CD4-positive, alpha-beta memory T cell (primary cell): ENCODE measurements at regions not wholly inside any gene's neighbourhood (a gene's known extent, or its start where the extent isn't known, plus 50 kb on each side); places are given as distances from the start of the nearest gene placed in this dataset.

Experiments used
- CTCF ChIA-PET: fragments of 350-600 bp; sonication (Branson Sonifier 250); formaldehyde crosslinking; loops from one replicate; lab custom pipeline; 2021; ENCODE audit warnings: inconsistent platforms; ENCODE audit not compliant: partially characterized antibody; lab: Charles Lee
- POLR2A ChIA-PET: fragments of 350-600 bp; sonication (Branson Sonifier 250); formaldehyde crosslinking; loops from one replicate; lab custom pipeline; 2021; ENCODE audit not compliant: partially characterized antibody; lab: Charles Lee
- DNase-seq, 5 donors: peaks; one replicate each; pipeline versions ENCODE4 v3.0.0 to v3.0.0-alpha.2; 2020 to 2022; ENCODE audit warnings: mixed read lengths in 1 of 5
- H3K27ac ChIP-seq: one replicate; pipeline ENCODE4 v1.7.0; 2013; ENCODE audit warnings: low read depth, low read length
- H3K27me3 ChIP-seq: 2 replicates; pipeline ENCODE4 v1.7.0; 2013; ENCODE audit warnings: mild to moderate bottlenecking, low read length, moderate library complexity; ENCODE audit not compliant: insufficient read depth
- H3K36me3 ChIP-seq: 2 replicates; pipeline ENCODE4 v1.7.0; 2013; ENCODE audit warnings: mild to moderate bottlenecking, low read length, moderate library complexity; ENCODE audit not compliant: insufficient read depth
- H3K4me1 ChIP-seq: 2 replicates; pipeline ENCODE4 v1.7.0; 2013; ENCODE audit warnings: mild to moderate bottlenecking, low read length, moderate library complexity; ENCODE audit not compliant: insufficient read depth
- H3K4me3 ChIP-seq, 2 donors: one replicate each; pipeline ENCODE4 v1.7.0; 2013; ENCODE audit warnings: low read length in 2 of 2, mild to moderate bottlenecking in 1 of 2
- H3K9me3 ChIP-seq, 2 donors: one replicate each; pipeline ENCODE4 v1.7.0; 2013; ENCODE audit warnings: low read length in 2 of 2, control low read depth in 1 of 2; ENCODE audit not compliant: control insufficient read depth in 1 of 2
- H3K27ac Mint-ChIP-seq, 7 donors: one replicate each; pipeline ENCODE4 v1.8.0; 2020 to 2021; ENCODE audit warnings: mixed read lengths in 7 of 7, mild to moderate bottlenecking in 6 of 7, inconsistent platforms in 3 of 7, moderate library complexity in 3 of 7
- H3K27me3 Mint-ChIP-seq, 2 donors: one replicate each; pipeline ENCODE4 v1.8.0; 2020 to 2021; ENCODE audit warnings: mixed read lengths in 2 of 2
- H3K36me3 Mint-ChIP-seq, 2 donors: one replicate each; pipeline ENCODE4 v1.8.0; 2020 to 2021; ENCODE audit warnings: mixed read lengths in 2 of 2, inconsistent platforms in 1 of 2, mild to moderate bottlenecking in 1 of 2
- H3K4me1 Mint-ChIP-seq, 4 donors: one replicate each; pipeline ENCODE4 v1.8.0; 2020 to 2021; ENCODE audit warnings: mixed read lengths in 4 of 4, mild to moderate bottlenecking in 1 of 4
- H3K4me3 Mint-ChIP-seq, 8 donors: one replicate each; pipeline ENCODE4 v1.8.0; 2020 to 2021; ENCODE audit warnings: mixed read lengths in 8 of 8, mild to moderate bottlenecking in 7 of 8, moderate library complexity in 6 of 8, inconsistent platforms in 3 of 8
- H3K9me3 Mint-ChIP-seq, 8 donors: one replicate each; pipeline ENCODE4 v1.8.0; 2020 to 2021; ENCODE audit warnings: mixed read lengths in 8 of 8, mild to moderate bottlenecking in 5 of 8, inconsistent platforms in 3 of 8, moderate library complexity in 1 of 8
- intact Hi-C: fragments of 100-400 bp; cut with micrococcal nuclease; formaldehyde crosslinking; loops from one replicate; pipeline ENCODE4 v1.15.1; 2023

- intact Hi-C loops, result no loop called here
- no peaks in the 10 kb centered on the region for H3K4me1 Mint-ChIP-seq
- no peak overlapping the region for H3K27ac ChIP-seq
- H3K36me3 ChIP-seq, result no peaks in the 10 kb centered on the region
- no peaks in the 10 kb centered on the region for H3K9me3 ChIP-seq
- no peak overlapping the region for H3K4me3 Mint-ChIP-seq
- no peaks in the 10 kb centered on the region for H3K4me1 ChIP-seq
- no peaks in the 10 kb centered on the region for H3K36me3 Mint-ChIP-seq
- H3K4me3 ChIP-seq, result no peak overlapping the region
- CTCF ChIA-PET, result no interaction called here
- H3K27me3 ChIP-seq, result no peaks in the 10 kb centered on the region
- POLR2A ChIA-PET, result no interaction called here
- peaks cover 10 to 16% of the 10 kb centered on the region in 2 donors for H3K27me3 Mint-ChIP-seq
- no peak for DNase-seq
- peaks cover 0 to 3% (median 0%) of the 10 kb centered on the region in 8 donors for H3K9me3 Mint-ChIP-seq
- H3K27ac Mint-ChIP-seq, result no peak overlapping the region
These were observed 398.5 kb downstream of the PTPRU start for GRCh38 chr1:29634746-29635335.

DNA sequence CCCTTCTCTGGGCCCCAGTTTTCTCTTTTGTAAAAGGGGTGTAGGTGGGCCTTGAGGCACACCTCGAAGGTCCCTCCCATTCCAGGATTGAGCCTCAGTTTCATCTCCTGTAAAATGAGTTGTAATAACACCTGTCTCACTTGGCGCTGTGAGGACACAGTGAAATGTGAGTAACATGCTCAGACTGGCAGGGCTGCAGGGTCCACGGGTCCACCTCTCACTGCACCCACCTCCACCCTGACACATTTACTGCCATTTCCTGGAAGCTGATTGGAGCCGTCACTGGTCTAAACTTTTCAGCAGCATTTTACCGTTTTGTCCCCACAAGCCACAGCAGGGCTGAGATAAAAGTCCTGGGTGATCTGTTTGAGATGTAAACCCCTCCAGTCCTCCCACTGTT lies 398.0 kb downstream of the PTPRU start:
- Mint-ChIP-seq H3K27me3 (peaks cover 10 to 16% of the 10 kb centered on the region in 2 donors), H3K9me3 (peaks cover 0 to 3% (median 0%) of the 10 kb centered on the region in 8 donors), H3K36me3 (no peaks in the 10 kb centered on the region), H3K27ac (no peak overlapping the region), H3K4me1 (no peaks in the 10 kb centered on the region), H3K4me3 (no peak overlapping the region)
- Histone ChIP-seq H3K4me3 (no peak overlapping the region), H3K27ac (no peak overlapping the region), H3K36me3 (no peaks in the 10 kb centered on the region), H3K9me3 (no peaks in the 10 kb centered on the region), H3K27me3 (no peaks in the 10 kb centered on the region), H3K4me1 (no peaks in the 10 kb centered on the region)
- CTCF ChIA-PET, result no interaction called here
- no peak for DNase-seq
- POLR2A ChIA-PET, result no interaction called here
- intact Hi-C loops, result no loop called here

DNA sequence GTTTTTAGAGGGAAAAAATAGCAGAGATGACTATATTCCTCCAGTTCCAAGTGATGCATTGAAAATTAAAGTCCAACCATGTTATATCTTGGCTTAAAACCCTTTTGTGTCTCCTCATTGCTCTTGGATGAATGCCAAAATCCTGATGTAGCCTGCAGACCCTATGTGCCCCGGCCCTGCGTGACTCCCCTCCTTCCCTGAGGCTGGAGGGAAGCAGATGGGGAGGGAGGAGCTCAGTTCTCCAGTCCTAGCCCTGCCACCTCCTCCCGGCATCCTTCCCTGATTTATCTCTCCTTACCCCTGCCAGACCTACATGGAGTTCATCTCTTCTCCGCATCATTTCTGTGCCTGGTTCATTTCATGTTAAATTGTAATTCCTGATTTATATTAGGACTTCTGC lies 397.4 kb downstream of the PTPRU start:
- H3K9me3 Mint-ChIP-seq, result peaks cover 0 to 3% (median 0%) of the 10 kb centered on the region in 8 donors
- H3K27ac ChIP-seq, result no peak overlapping the region
- no peaks in the 10 kb centered on the region for H3K36me3 Mint-ChIP-seq
- intact Hi-C loops, result no loop called here
- ChIA-PET POLR2A (no interaction called here), CTCF (no interaction called here)
- no peaks in the 10 kb centered on the region for H3K9me3 ChIP-seq
- H3K4me3 Mint-ChIP-seq, result no peak overlapping the region
- H3K27me3 ChIP-seq, result no peaks in the 10 kb centered on the region
- H3K27me3 Mint-ChIP-seq, result peaks cover 10 to 16% of the 10 kb centered on the region in 2 donors
- H3K27ac Mint-ChIP-seq, result no peak overlapping the region
- no peak for DNase-seq
- no peaks in the 10 kb centered on the region for H3K4me1 Mint-ChIP-seq
- no peaks in the 10 kb centered on the region for H3K4me1 ChIP-seq
- no peak overlapping the region for H3K4me3 ChIP-seq
- no peaks in the 10 kb centered on the region for H3K36me3 ChIP-seq

GRCh38 chr1:29632806-29633615 lies 396.7 kb downstream of the PTPRU start:
- CTCF ChIA-PET, result no interaction called here
- no peaks in the 10 kb centered on the region for H3K9me3 ChIP-seq
- peaks cover 10 to 16% of the 10 kb centered on the region in 2 donors for H3K27me3 Mint-ChIP-seq
- no peaks in the 10 kb centered on the region for H3K4me1 Mint-ChIP-seq
- no peak overlapping the region for H3K27ac Mint-ChIP-seq
- intact Hi-C loops, result no loop called here
- no peaks in the 10 kb centered on the region for H3K4me1 ChIP-seq
- POLR2A ChIA-PET, result no interaction called here
- no peak for DNase-seq
- peaks cover 0 to 3% (median 0%) of the 10 kb centered on the region in 8 donors for H3K9me3 Mint-ChIP-seq
- H3K27ac ChIP-seq, result no peak overlapping the region
- no peaks in the 10 kb centered on the region for H3K27me3 ChIP-seq
- no peak overlapping the region for H3K4me3 ChIP-seq
- no peaks in the 10 kb centered on the region for H3K36me3 ChIP-seq
- no peak overlapping the region for H3K4me3 Mint-ChIP-seq
- H3K36me3 Mint-ChIP-seq, result no peaks in the 10 kb centered on the region

GRCh38 chr1:29631836-29632805 lies 395.8 kb downstream of the PTPRU start:
- ChIA-PET CTCF (no interaction called here), POLR2A (no interaction called here)
- no peaks in the 10 kb centered on the region for H3K36me3 Mint-ChIP-seq
- Histone ChIP-seq H3K4me1 (no peaks in the 10 kb centered on the region), H3K4me3 (no peak overlapping the region), H3K36me3 (no peaks in the 10 kb centered on the region), H3K9me3 (no peaks in the 10 kb centered on the region), H3K27me3 (no peaks in the 10 kb centered on the region), H3K27ac (no peak overlapping the region)
- H3K27me3 Mint-ChIP-seq, result peaks cover 10 to 13% of the 10 kb centered on the region in 2 donors
- no peak overlapping the region for H3K27ac Mint-ChIP-seq
- intact Hi-C loops, result no loop called here
- no peak for DNase-seq
- no peaks in the 10 kb centered on the region for H3K4me1 Mint-ChIP-seq
- H3K9me3 Mint-ChIP-seq, result peaks cover 0 to 8% (median 1%) of the 10 kb centered on the region in 8 donors
- H3K4me3 Mint-ChIP-seq, result no peak overlapping the region

DNA sequence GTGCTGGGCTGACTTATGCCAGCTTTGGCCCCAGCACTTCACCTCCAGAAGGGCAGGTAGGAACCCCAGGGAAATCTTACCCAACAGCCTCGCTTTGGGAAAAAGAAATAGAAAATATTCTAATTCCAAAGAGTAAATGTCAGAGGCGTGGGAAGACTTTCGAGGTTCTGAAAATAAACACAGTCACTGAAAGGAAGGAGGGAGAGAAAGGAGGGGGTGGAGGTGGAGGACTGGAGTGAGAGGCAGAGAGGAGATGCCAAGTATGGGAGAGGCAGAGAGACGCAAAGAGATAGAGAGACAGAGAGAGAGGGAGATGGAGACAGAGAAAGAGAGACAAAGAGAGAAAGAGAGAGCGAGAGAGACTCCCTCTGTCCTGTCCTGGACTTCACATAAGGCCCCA lies 395.0 kb downstream of the PTPRU start:
- Histone ChIP-seq H3K27me3 (no peaks in the 10 kb centered on the region), H3K9me3 (no peaks in the 10 kb centered on the region), H3K4me1 (no peaks in the 10 kb centered on the region), H3K4me3 (no peak overlapping the region), H3K27ac (no peak overlapping the region), H3K36me3 (no peaks in the 10 kb centered on the region)
- Mint-ChIP-seq H3K27ac (peak overlapping the region in 1 of 7 donors; percentile 32), H3K36me3 (no peaks in the 10 kb centered on the region), H3K9me3 (peaks cover 0 to 8% (median under 1%) of the 10 kb centered on the region in 8 donors), H3K27me3 (peaks cover 9 to 10% of the 10 kb centered on the region in 2 donors), H3K4me3 (no peak overlapping the region), H3K4me1 (no peaks in the 10 kb centered on the region)
- no peak for DNase-seq
- POLR2A ChIA-PET, result no interaction called here
- CTCF ChIA-PET, result no interaction called here
- intact Hi-C loops, result no loop called here

DNA sequence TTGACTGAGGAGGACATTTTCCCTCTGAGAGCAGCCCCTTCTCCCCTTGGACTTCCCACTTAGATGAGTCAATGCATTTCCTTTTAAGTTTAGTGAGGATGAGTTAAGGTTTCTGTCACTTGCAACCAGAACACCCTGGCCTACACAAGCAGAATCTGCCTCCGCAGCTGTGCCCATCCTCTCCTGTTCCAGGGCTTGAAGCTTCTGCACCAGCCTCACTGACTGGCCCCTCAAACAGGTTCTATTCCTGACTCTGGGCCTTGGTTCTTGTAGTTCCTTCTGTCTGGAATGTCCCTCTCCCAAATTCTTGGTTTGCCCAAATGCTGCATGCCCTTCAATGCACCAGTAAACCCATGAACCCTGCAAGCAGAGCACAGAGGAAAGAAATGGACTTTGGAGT lies 394.4 kb downstream of the PTPRU start:
- Histone ChIP-seq H3K36me3 (no peaks in the 10 kb centered on the region), H3K4me1 (no peaks in the 10 kb centered on the region), H3K9me3 (no peaks in the 10 kb centered on the region), H3K4me3 (no peak overlapping the region), H3K27ac (no peak overlapping the region), H3K27me3 (no peaks in the 10 kb centered on the region)
- H3K4me1 Mint-ChIP-seq, result no peaks in the 10 kb centered on the region
- no peak overlapping the region for H3K27ac Mint-ChIP-seq
- H3K36me3 Mint-ChIP-seq, result no peaks in the 10 kb centered on the region
- H3K9me3 Mint-ChIP-seq, result peaks cover 0 to 8% (median under 1%) of the 10 kb centered on the region in 8 donors
- intact Hi-C loops, result no loop called here
- DNase-seq, result no peak
- peaks cover 7 to 10% of the 10 kb centered on the region in 2 donors for H3K27me3 Mint-ChIP-seq
- ChIA-PET POLR2A (no interaction called here), CTCF (no interaction called here)
- H3K4me3 Mint-ChIP-seq, result no peak overlapping the region
